ENCODE measurements at regions not wholly inside any gene's neighbourhood (a gene's known extent, or its start where the extent isn't known, plus 50 kb on each side); places are given as distances from the start of the nearest gene placed in this dataset.

DNA sequence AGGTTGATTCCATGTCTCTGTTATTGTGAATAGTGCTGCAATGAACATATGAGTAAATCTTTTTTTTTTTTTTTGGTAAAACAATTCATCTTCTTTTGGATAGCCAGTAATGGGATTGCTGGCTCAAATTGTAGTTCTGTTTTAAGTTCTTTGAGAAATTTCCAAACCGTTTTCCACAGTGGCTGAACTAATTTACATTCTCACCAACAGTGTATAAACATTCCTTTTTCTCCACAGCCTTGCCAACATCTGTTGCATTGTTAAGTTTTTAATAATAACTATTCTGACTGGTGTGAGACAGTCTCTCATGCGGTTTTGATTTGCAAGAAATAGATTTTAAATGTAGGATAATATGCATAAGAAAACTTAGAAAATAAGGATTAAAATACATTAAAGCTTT lies 279.0 kb upstream of the EPHA3 start:
- TF ChIP-seq, protein P1, sequence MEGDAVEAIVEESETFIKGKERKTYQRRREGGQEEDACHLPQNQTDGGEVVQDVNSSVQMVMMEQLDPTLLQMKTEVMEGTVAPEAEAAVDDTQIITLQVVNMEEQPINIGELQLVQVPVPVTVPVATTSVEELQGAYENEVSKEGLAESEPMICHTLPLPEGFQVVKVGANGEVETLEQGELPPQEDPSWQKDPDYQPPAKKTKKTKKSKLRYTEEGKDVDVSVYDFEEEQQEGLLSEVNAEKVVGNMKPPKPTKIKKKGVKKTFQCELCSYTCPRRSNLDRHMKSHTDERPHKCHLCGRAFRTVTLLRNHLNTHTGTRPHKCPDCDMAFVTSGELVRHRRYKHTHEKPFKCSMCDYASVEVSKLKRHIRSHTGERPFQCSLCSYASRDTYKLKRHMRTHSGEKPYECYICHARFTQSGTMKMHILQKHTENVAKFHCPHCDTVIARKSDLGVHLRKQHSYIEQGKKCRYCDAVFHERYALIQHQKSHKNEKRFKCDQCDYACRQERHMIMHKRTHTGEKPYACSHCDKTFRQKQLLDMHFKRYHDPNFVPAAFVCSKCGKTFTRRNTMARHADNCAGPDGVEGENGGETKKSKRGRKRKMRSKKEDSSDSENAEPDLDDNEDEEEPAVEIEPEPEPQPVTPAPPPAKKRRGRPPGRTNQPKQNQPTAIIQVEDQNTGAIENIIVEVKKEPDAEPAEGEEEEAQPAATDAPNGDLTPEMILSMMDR (IDR thresholded peaks at IDR 0.05; ENCODE audit: insufficient read depth, low read depth, low read length), result no peak
- no peak for DNase-seq (ENCODE audit: low read depth)
- Histone ChIP-seq H3K36me3 (ENCODE audit: control insufficient read depth, insufficient read depth, low read length) (no peaks in the 10 kb centered on the region), H3K4me3 (ENCODE audit: low read depth, low read length) (no peak overlapping the region), H3K27me3 (ENCODE audit: control insufficient read depth, insufficient read depth, low read length) (no peaks in the 10 kb centered on the region)
- POLR2A ChIA-PET, result interaction anchor here (0.6 kb wide), 1 partner anchor 409 kb away, joined by 3 read pairs; no protein-coding TSS in a partner anchor
- CTCF ChIA-PET, result no interaction called here

DNA sequence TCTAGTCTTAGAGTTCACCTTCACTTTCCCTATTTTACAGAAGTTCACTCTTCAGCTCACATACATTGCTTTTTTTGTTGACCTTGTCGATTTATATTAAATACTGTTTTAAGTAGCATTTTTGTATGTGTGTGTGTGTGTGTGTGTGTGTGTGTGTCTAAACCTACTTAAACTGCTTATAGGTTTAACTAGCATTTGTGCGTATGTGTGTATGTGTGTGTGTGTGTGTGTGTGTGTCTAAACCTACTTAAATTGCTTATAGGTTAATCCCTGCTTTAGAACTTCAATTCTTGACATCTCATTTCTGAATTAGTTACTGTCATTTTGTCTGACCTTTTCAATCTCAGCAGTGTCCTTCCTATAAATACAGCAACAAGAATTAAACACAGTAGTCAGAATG lies 254.8 kb upstream of the EPHA3 start:
- CTCF ChIA-PET, result no interaction called here
- no peak for DNase-seq (ENCODE audit: low read depth)
- H3K36me3 ChIP-seq (ENCODE audit: control insufficient read depth, insufficient read depth, low read length), result no peaks in the 10 kb centered on the region
- H3K27me3 ChIP-seq (ENCODE audit: control insufficient read depth, insufficient read depth, low read length), result no peaks in the 10 kb centered on the region
- no peak overlapping the region for H3K4me3 ChIP-seq (ENCODE audit: low read depth, low read length)
- POLR2A ChIA-PET, result no interaction called here
- TF ChIP-seq, protein P1 (IDR thresholded peaks at IDR 0.05; ENCODE audit: insufficient read depth, low read depth, low read length), result no peak

DNA sequence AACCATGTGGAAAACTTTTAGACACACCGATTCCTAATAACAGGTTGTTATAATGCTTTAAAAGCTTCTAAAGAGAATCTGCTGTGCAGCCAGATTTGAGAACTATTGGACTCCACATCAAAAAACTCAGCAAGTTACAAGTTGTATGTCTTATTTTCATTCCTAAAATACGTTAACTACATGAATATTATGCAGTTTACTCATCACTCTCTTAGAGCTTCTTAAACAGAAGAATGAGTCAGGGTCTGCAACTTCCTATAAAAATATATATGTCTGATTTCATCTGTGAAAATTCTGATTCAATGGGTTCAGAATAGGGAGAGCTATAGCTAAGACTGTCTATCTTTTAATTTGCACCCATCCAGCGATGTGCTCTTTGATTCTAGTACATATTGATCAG lies 244.2 kb upstream of the EPHA3 start:
- DNase-seq (ENCODE audit: low read depth), result no peak
- POLR2A ChIA-PET, result no interaction called here
- H3K4me3 ChIP-seq (ENCODE audit: low read depth, low read length), result no peak overlapping the region
- no peaks in the 10 kb centered on the region for H3K36me3 ChIP-seq (ENCODE audit: control insufficient read depth, insufficient read depth, low read length)
- TF ChIP-seq, protein P1 (IDR thresholded peaks at IDR 0.05; ENCODE audit: insufficient read depth, low read depth, low read length), result no peak
- CTCF ChIA-PET, result no interaction called here
- H3K27me3 ChIP-seq (ENCODE audit: control insufficient read depth, insufficient read depth, low read length), result no peaks in the 10 kb centered on the region

DNA sequence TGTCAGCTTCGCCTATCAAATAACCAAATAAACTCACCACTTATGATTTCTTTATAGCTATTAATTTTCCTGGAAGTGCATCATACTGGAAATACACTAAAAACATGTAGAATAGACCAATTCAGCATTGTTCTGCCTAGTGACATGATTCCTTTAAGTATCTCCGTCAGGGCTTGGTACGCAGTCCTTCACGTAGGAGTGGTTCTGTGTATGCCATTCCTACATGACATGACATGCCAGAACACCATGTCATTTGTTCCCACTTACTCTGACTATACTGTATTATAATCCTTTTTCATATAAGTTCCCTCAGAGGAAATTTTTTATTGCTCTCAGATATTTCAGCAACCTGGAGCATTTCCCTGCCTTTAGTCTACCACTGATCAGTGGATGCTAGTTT lies 230.7 kb upstream of the EPHA3 start:
- H3K27me3 ChIP-seq (ENCODE audit: control insufficient read depth, insufficient read depth, low read length), result no peaks in the 10 kb centered on the region
- ChIA-PET CTCF (interaction anchor here (0.6 kb wide), 1 partner anchor 596 kb away, joined by 4 read pairs; no protein-coding TSS in a partner anchor), POLR2A (no interaction called here)
- no peak for DNase-seq (ENCODE audit: low read depth)
- H3K4me3 ChIP-seq (ENCODE audit: low read depth, low read length), result no peak overlapping the region
- TF ChIP-seq, protein P1 (IDR thresholded peaks at IDR 0.05; ENCODE audit: insufficient read depth, low read depth, low read length), result no peak
- H3K36me3 ChIP-seq (ENCODE audit: control insufficient read depth, insufficient read depth, low read length), result no peaks in the 10 kb centered on the region

DNA sequence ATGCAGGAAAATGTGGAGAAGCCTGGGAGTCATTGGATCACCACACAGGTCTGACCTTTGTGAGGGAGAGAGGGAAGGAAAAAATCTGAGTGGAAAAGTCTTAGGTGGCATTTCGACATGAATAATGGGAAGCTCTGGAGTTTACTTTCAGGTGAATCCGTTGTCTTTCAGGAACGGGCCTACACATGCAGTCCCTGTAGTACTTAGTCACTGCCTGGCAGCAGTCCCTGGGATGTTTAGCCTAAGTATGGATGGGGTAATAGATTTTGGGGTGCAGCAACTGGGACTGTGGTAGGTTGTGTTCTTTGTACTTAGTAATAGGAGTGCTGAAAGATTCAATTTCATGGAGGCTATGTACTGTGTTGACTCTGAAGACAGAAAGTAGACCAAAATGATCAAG lies 227.5 kb upstream of the EPHA3 start:
- Histone ChIP-seq H3K36me3 (ENCODE audit: control insufficient read depth, insufficient read depth, low read length) (no peaks in the 10 kb centered on the region), H3K4me3 (ENCODE audit: low read depth, low read length) (no peak overlapping the region), H3K27me3 (ENCODE audit: control insufficient read depth, insufficient read depth, low read length) (no peaks in the 10 kb centered on the region)
- no peak for DNase-seq (ENCODE audit: low read depth)
- TF ChIP-seq, protein P1 (IDR thresholded peaks at IDR 0.05; ENCODE audit: insufficient read depth, low read depth, low read length), result no peak
- ChIA-PET POLR2A (no interaction called here), CTCF (no interaction called here)
